ENCODE measurements at regions not wholly inside any gene's neighbourhood (a gene's known extent, or its start where the extent isn't known, plus 50 kb on each side); places are given as distances from the start of the nearest gene placed in this dataset.

GRCh38 chr7:130897515-130898419, 163.8 kb upstream of the KLF14 start:
- no peak for DNase-seq (ENCODE audit: low read depth)

GRCh38 chr7:130899071-130899560, 165.1 kb upstream of the KLF14 start:
- no peak for DNase-seq (ENCODE audit: low read depth)

GRCh38 chr7:130899638-130900401, 165.8 kb upstream of the KLF14 start:
- no peak for DNase-seq (ENCODE audit: low read depth)

GRCh38 chr7:130900471-130901076, 166.6 kb upstream of the KLF14 start:
- no peak for DNase-seq (ENCODE audit: low read depth)

- DNase-seq (ENCODE audit: low read depth), result peak; percentile 92
Measured at GRCh38 chr7:130901209-130901783, 167.3 kb upstream of the KLF14 start.

GRCh38 chr7:130902755-130903357, 168.8 kb upstream of the KLF14 start:
- no peak for DNase-seq (ENCODE audit: low read depth)

- DNase-seq (ENCODE audit: low read depth), result peak; percentile 79
Measured at GRCh38 chr7:130903358-130903974, 169.5 kb upstream of the KLF14 start.

GRCh38 chr7:130904031-130904757, 170.2 kb upstream of the KLF14 start:
- DNase-seq (ENCODE audit: low read depth), result peak; percentile 86

GRCh38 chr7:130904792-130905191, 170.8 kb upstream of the KLF14 start:
- DNase-seq (ENCODE audit: low read depth), result no peak

- DNase-seq (ENCODE audit: low read depth), result no peak
Measured at GRCh38 chr7:130906575-130906974, 172.6 kb upstream of the KLF14 start.

GRCh38 chr7:130907439-130907838, 173.4 kb upstream of the KLF14 start:
- no peak for DNase-seq (ENCODE audit: low read depth)

GRCh38 chr7:130908345-130909160, 174.5 kb upstream of the KLF14 start:
- no peak for DNase-seq (ENCODE audit: low read depth)

- DNase-seq (ENCODE audit: low read depth), result no peak
Measured at GRCh38 chr7:130909161-130909836, 175.3 kb upstream of the KLF14 start.

GRCh38 chr7:130909881-130910672, 176.1 kb upstream of the KLF14 start:
- no peak for DNase-seq (ENCODE audit: low read depth)

- DNase-seq (ENCODE audit: low read depth), result peak; percentile 73
Measured at GRCh38 chr7:130910949-130911944, 177.2 kb upstream of the KLF14 start.

- DNase-seq (ENCODE audit: low read depth), result peak; percentile 80
Measured at GRCh38 chr7:130912082-130912861, 178.3 kb upstream of the KLF14 start.
